IMR-90 (cell line): ENCODE measurements at regions not wholly inside any gene's neighbourhood (a gene's known extent, or its start where the extent isn't known, plus 50 kb on each side); places are given as distances from the start of the nearest gene placed in this dataset.

Experiments used
- ATAC-seq: fragments of 200-7000 bp; cut with Tn5 transposase; 2 replicates; pipeline ENCODE4 v1.9.1; 2020; ENCODE audit warnings: low read depth, mild to moderate bottlenecking, moderate library complexity
- BruUV-seq: library from RNA; stranded (reverse); fragments of 400-500 nt; replicated peaks from 2 replicates; lab custom pipeline; 2021; lab: Mats Ljungman, UMichigan
- CTCF ChIA-PET: fragments of 300-600 bp; formaldehyde crosslinking; extraction: SDS; loops from one replicate; lab custom pipeline; 2021; ENCODE audit warnings: antibody characterized with exemption; lab: Yijun Ruan, JAX
- POLR2A ChIA-PET: fragments of 300-600 bp; sonication (Branson Sonifier 250); formaldehyde crosslinking; loops from one replicate; lab custom pipeline; 2022; ENCODE audit warnings: antibody characterized with exemption; ENCODE audit not compliant: unreplicated experiment; lab: Charles Lee
- DNase-seq: peaks from one replicate; pipeline ENCODE4 v3.0.0; 2013
- H2AFZ ChIP-seq: replicated peaks from 2 replicates; pipeline ENCODE3; 2013; ENCODE audit warnings: low read length, mild to moderate bottlenecking; ENCODE audit not compliant: poor library complexity
- H2AK5ac ChIP-seq: 2 replicates; pipeline ENCODE4 v1.6.1; 2013; ENCODE audit warnings: low read depth, low read length, inconsistent platforms
- H2AK9ac ChIP-seq: replicated peaks from 2 replicates; pipeline ENCODE3; 2013; ENCODE audit warnings: mild to moderate bottlenecking, low read depth, low read length, moderate library complexity; ENCODE audit not compliant: poor library complexity
- H2BK120ac ChIP-seq: 2 replicates; pipeline ENCODE4 v1.6.1; 2013; ENCODE audit warnings: low read depth, low read length, inconsistent platforms
- H2BK15ac ChIP-seq: 3 replicates; pipeline ENCODE4 v1.6.1; 2013; ENCODE audit warnings: low read depth, low read length, inconsistent platforms
- H2BK20ac ChIP-seq: 2 replicates; pipeline ENCODE4 v1.6.1; 2013; ENCODE audit warnings: low read depth, mild to moderate bottlenecking, inconsistent platforms, low read length, moderate library complexity
- H2BK5ac ChIP-seq: 2 replicates; pipeline ENCODE4 v1.6.1; 2013; ENCODE audit warnings: mild to moderate bottlenecking, low read depth, low read length, inconsistent platforms; ENCODE audit not compliant: poor library complexity, severe bottlenecking
- H3K14ac ChIP-seq: replicated peaks from 2 replicates; pipeline ENCODE4 v1.6.1; 2013; ENCODE audit warnings: low read depth, low read length, inconsistent platforms
- H3K18ac ChIP-seq: 2 replicates; pipeline ENCODE4 v1.6.1; 2013; ENCODE audit warnings: low read depth, low read length, control low read depth
- H3K23ac ChIP-seq: 2 replicates; pipeline ENCODE4 v1.6.1; 2013; ENCODE audit warnings: low read depth, low read length, inconsistent platforms
- H3K27ac ChIP-seq: 2 replicates; pipeline ENCODE4 v1.5.1; 2013; ENCODE audit warnings: mild to moderate bottlenecking, control low read depth, low read length; ENCODE audit not compliant: insufficient read depth
- H3K27me3 ChIP-seq: 2 replicates; pipeline ENCODE4 v1.6.1; 2013; ENCODE audit warnings: low read length; ENCODE audit not compliant: control insufficient read depth, insufficient read depth
- H3K36me3 ChIP-seq: 2 replicates; pipeline ENCODE4 v1.6.1; 2013; ENCODE audit warnings: low read length, mixed read lengths; ENCODE audit not compliant: control insufficient read depth, insufficient read depth
- H3K4ac ChIP-seq: 2 replicates; pipeline ENCODE4 v1.6.1; 2013; ENCODE audit warnings: low read depth, low read length, inconsistent platforms
- H3K4me1 ChIP-seq: 2 replicates; pipeline ENCODE4 v1.6.1; 2013; ENCODE audit warnings: low read length, mixed read lengths; ENCODE audit not compliant: control insufficient read depth, insufficient read depth
- H3K4me2 ChIP-seq: 2 replicates; pipeline ENCODE4 v1.6.1; 2013; ENCODE audit warnings: low read depth, mild to moderate bottlenecking, control low read depth, low read length, moderate library complexity
- H3K4me3 ChIP-seq: 2 replicates; pipeline ENCODE4 v1.5.1; 2013; ENCODE audit warnings: low read depth, mild to moderate bottlenecking, control low read depth, low read length, moderate library complexity; ENCODE audit not compliant: insufficient read depth
- H3K56ac ChIP-seq: 2 replicates; pipeline ENCODE4 v1.6.1; 2013; ENCODE audit warnings: low read length, inconsistent platforms; ENCODE audit not compliant: insufficient read depth; ENCODE audit errors: extremely low read depth
- H3K79me1 ChIP-seq, 2 experiments: 2 replicates each; pipeline ENCODE4 v1.6.1; 2013; ENCODE audit warnings: low read length in 2 of 2, inconsistent platforms in 1 of 2, low read depth in 1 of 2
- H3K9ac ChIP-seq: 2 replicates; pipeline ENCODE4 v1.6.1; 2013; ENCODE audit warnings: low read depth, low read length, control low read depth
- H3K9me1 ChIP-seq: 2 replicates; pipeline ENCODE4 v1.6.1; 2013; ENCODE audit warnings: low read length, inconsistent platforms; ENCODE audit not compliant: insufficient read depth
- H3K9me3 ChIP-seq: 2 replicates; pipeline ENCODE4 v1.6.1; 2013; ENCODE audit warnings: low read length; ENCODE audit not compliant: control insufficient read depth, insufficient read depth
- H4K20me1 ChIP-seq: 2 replicates; pipeline ENCODE4 v1.6.1; 2013; ENCODE audit warnings: low read length, inconsistent platforms; ENCODE audit not compliant: insufficient read depth
- H4K5ac ChIP-seq: 2 replicates; pipeline ENCODE4 v1.6.1; 2013; ENCODE audit warnings: mild to moderate bottlenecking, low read depth, low read length, control low read depth
- H4K8ac ChIP-seq, 2 experiments: 2 replicates each; pipeline ENCODE4 v1.6.1; 2013; ENCODE audit warnings: low read depth in 2 of 2, low read length in 2 of 2, control low read depth in 1 of 2, inconsistent platforms in 1 of 2
- H4K91ac ChIP-seq: 2 replicates; pipeline ENCODE4 v1.6.1; 2013; ENCODE audit warnings: low read depth, low read length, inconsistent platforms; ENCODE audit not compliant: insufficient read depth
- CEBPB ChIP-seq: IDR thresholded peaks from 2 replicates; pipeline ENCODE4 v1.6.1; 2012; ENCODE audit warnings: low read depth, low read length, improper control_type of control experiment
- MAFK ChIP-seq: IDR thresholded peaks from 2 replicates; pipeline ENCODE4 v1.6.1; 2012; ENCODE audit warnings: low read depth, low read length, improper control_type of control experiment
- RFX5 ChIP-seq: IDR thresholded peaks from 2 replicates; pipeline ENCODE4 v1.8.0; 2012; ENCODE audit warnings: low read depth, mild to moderate bottlenecking, low read length, moderate library complexity
- SMC3 ChIP-seq: fragments of 150-350 bp; IDR thresholded peaks from 2 replicates; pipeline ENCODE4 v1.6.1; 2016; ENCODE audit warnings: low read depth, mild to moderate bottlenecking, antibody characterized with exemption, low read length, moderate library complexity
- WGBS, 2 experiments: methylation state at CpG; one replicate each; pipeline versions ENCODE4 v1.1.5 to v1.1.7; 2013; ENCODE audit warnings: missing lambda C conversion rate in 2 of 2; ENCODE audit not compliant: insufficient read length in 1 of 2; ENCODE audit errors: extremely low coverage in 2 of 2; 5-methylcytosine and 5-hydroxymethylcytosine counted together
- dilution Hi-C: fragments of 300-500 bp; cut with HindIII; formaldehyde crosslinking; loops from one replicate; pipeline ENCODE4 v1.14.3; 2018; ENCODE audit warnings: low sequenced_read_pairs; ENCODE audit not compliant: unreplicated experiment
- in situ Hi-C: fragments of 300-500 bp; cut with MboI; formaldehyde crosslinking; loops from 3 replicates; pipeline ENCODE4 v1.14.3; 2019; ENCODE audit warnings: low sequenced_read_pairs, inconsistent platforms, mixed read lengths
- intact Hi-C: fragments of 100-400 bp; cut with micrococcal nuclease; formaldehyde crosslinking; loops from 2 replicates; pipeline ENCODE4 v1.10.0; 2022
- TF ChIP-seq, protein P1 (sequence below): fragments of 150-350 bp; IDR thresholded peaks from 2 replicates; pipeline ENCODE4 v1.6.1; 2016; ENCODE audit warnings: low read depth, mild to moderate bottlenecking, low read length, moderate library complexity, borderline replicate concordance

DNA sequence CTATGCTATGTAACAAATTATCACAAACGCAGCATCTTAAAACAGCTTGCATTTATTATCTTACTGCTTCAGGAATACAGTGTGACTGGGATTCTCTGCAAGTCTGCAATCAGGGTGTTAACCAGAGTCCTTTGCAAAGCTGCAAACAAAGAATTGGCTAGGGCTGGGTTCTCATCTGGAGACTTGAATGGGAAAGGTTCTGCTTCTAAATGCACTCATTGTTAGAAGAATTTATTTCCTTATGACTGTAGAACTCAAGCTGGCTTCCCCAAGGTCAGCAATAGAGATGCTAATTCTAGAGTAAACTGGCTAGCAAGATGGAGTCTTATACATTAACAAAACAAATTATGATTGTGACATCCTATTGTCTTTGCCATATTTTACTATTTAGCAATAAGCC is 673.7 kb downstream of the DIPK2A start:
- no peak overlapping the region for H2AK5ac ChIP-seq
- H3K23ac ChIP-seq, result no peak overlapping the region
- H4K5ac ChIP-seq, result no peak overlapping the region
- H4K8ac ChIP-seq, result no peak overlapping the region
- H3K4me1 ChIP-seq, result no peaks in the 10 kb centered on the region; the same call in 1 of the 2 replicates
- no peak overlapping the region for H4K91ac ChIP-seq
- H3K27ac ChIP-seq, result no peak overlapping the region
- H3K18ac ChIP-seq, result no peak overlapping the region
- H3K4ac ChIP-seq, result no peak overlapping the region
- peaks cover 4% of the 10 kb centered on the region; the same call in 1 of the 2 replicates for H3K9me1 ChIP-seq
- BruUV-seq, result no TSS peak
- intact Hi-C loops (no loop called here), in situ Hi-C loops (no loop called here), dilution Hi-C loops (no loop called here)
- H2BK5ac ChIP-seq, result no peak overlapping the region
- TF ChIP-seq RFX5 (no peak), CEBPB (no peak), MAFK (no peak), SMC3 (no peak)
- TF ChIP-seq, protein P1, sequence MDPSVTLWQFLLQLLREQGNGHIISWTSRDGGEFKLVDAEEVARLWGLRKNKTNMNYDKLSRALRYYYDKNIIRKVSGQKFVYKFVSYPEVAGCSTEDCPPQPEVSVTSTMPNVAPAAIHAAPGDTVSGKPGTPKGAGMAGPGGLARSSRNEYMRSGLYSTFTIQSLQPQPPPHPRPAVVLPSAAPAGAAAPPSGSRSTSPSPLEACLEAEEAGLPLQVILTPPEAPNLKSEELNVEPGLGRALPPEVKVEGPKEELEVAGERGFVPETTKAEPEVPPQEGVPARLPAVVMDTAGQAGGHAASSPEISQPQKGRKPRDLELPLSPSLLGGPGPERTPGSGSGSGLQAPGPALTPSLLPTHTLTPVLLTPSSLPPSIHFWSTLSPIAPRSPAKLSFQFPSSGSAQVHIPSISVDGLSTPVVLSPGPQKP, result no peak
- DNase-seq, result no peak
- no peak overlapping the region for H3K4me2 ChIP-seq
- H2BK120ac ChIP-seq, result no peak overlapping the region
- H2AK9ac ChIP-seq, result no peak overlapping the region
- no peak overlapping the region for H3K9ac ChIP-seq
- H2BK20ac ChIP-seq, result no peak overlapping the region
- no peaks in the 10 kb centered on the region for H4K20me1 ChIP-seq
- no peak overlapping the region for H2BK15ac ChIP-seq
- WGBS, 2 experiments, result no CpG with 5 or more reads among the region's 1 CpG
- POLR2A ChIA-PET, result no interaction called here
- no peak overlapping the region for H3K14ac ChIP-seq
- H3K36me3 ChIP-seq, result no peaks in the 10 kb centered on the region
- no peaks in the 10 kb centered on the region for H3K9me3 ChIP-seq
- no peak overlapping the region for H3K4me3 ChIP-seq
- ATAC-seq, result no peak
- no peak overlapping the region for H3K56ac ChIP-seq
- no peak overlapping the region for H2AFZ ChIP-seq
- no peaks in the 10 kb centered on the region for H3K79me1 ChIP-seq
- H3K27me3 ChIP-seq, result no peaks in the 10 kb centered on the region
- CTCF ChIA-PET, result no interaction called here
